Nephron progenitor cell (in vitro differentiated cells): ENCODE measurements at regions not wholly inside any gene's neighbourhood (a gene's known extent, or its start where the extent isn't known, plus 50 kb on each side); places are given as distances from the start of the nearest gene placed in this dataset.

ENCODE experiments used
- DNase-seq: peaks from one replicate; pipeline ENCODE4 v3.0.0; 2021
- H3K27ac Mint-ChIP-seq: 2 replicates; pipeline ENCODE4 v1.8.0; 2021; ENCODE audit warnings: mild to moderate bottlenecking, moderate library complexity, mixed read lengths
- H3K27me3 Mint-ChIP-seq: 2 replicates; pipeline ENCODE4 v1.8.0; 2021; ENCODE audit warnings: mild to moderate bottlenecking, low read depth, mixed read lengths; ENCODE audit not compliant: poor library complexity
- H3K36me3 Mint-ChIP-seq: 2 replicates; pipeline ENCODE4 v1.8.0; 2021; ENCODE audit warnings: low read depth, mixed read lengths
- H3K4me1 Mint-ChIP-seq: 2 replicates; pipeline ENCODE4 v1.8.0; 2021; ENCODE audit warnings: mixed read lengths
- H3K4me3 Mint-ChIP-seq: 2 replicates; pipeline ENCODE4 v1.8.0; 2021; ENCODE audit warnings: mild to moderate bottlenecking, moderate library complexity, mixed read lengths
- H3K9me3 Mint-ChIP-seq: 2 replicates; pipeline ENCODE4 v1.8.0; 2021; ENCODE audit warnings: mild to moderate bottlenecking, moderate library complexity, mixed read lengths
- CTCF ChIP-seq: fragments of 200-600 bp; sonication (generic); IDR thresholded peaks from 2 replicates; pipeline ENCODE4 v1.5.0; 2021; ENCODE audit warnings: antibody characterized with exemption

- Mint-ChIP-seq H3K27me3 (peaks cover 6% of the 10 kb centered on the region), H3K4me3 (no peak overlapping the region), H3K27ac (no peak overlapping the region), H3K4me1 (no peaks in the 10 kb centered on the region), H3K9me3 (no peaks in the 10 kb centered on the region), H3K36me3 (no peaks in the 10 kb centered on the region)
- TF ChIP-seq CTCF, result no peak
- DNase-seq, result no peak
Observed at GRCh38 chr3:16793321-16793720, 91.4 kb upstream of the PLCL2 start.

GRCh38 chr3:16794257-16794656 lies 90.5 kb upstream of the PLCL2 start:
- no peak for DNase-seq
- Mint-ChIP-seq H3K27me3 (peaks cover 6% of the 10 kb centered on the region), H3K36me3 (no peaks in the 10 kb centered on the region), H3K9me3 (peaks cover 4% of the 10 kb centered on the region), H3K4me3 (no peak overlapping the region), H3K4me1 (no peaks in the 10 kb centered on the region), H3K27ac (no peak overlapping the region)
- no peak for TF ChIP-seq CTCF

- Mint-ChIP-seq H3K27me3 (peaks cover 3% of the 10 kb centered on the region), H3K36me3 (no peaks in the 10 kb centered on the region)
Observed at GRCh38 chr3:16795581-16795980, 89.2 kb upstream of the PLCL2 start.

GRCh38 chr3:16797831-16798230 lies 86.9 kb upstream of the PLCL2 start:
- Mint-ChIP-seq H3K4me1 (peaks cover 8% of the 10 kb centered on the region), H3K27me3 (peaks cover 3% of the 10 kb centered on the region), H3K27ac (no peak overlapping the region), H3K4me3 (no peak overlapping the region), H3K36me3 (no peaks in the 10 kb centered on the region), H3K9me3 (peaks cover 8% of the 10 kb centered on the region)
- DNase-seq, result no peak
- TF ChIP-seq CTCF, result no peak

More at GRCh38 chr3:16795581-16795980, 89.2 kb upstream of the PLCL2 start:
- TF ChIP-seq CTCF, result no peak
- no peak overlapping the region for H3K4me3 Mint-ChIP-seq
- peaks cover 8% of the 10 kb centered on the region for H3K9me3 Mint-ChIP-seq
- DNase-seq, result no peak
- H3K27ac Mint-ChIP-seq, result no peak overlapping the region
- peaks cover 5% of the 10 kb centered on the region for H3K4me1 Mint-ChIP-seq

- no peak for DNase-seq
- Mint-ChIP-seq H3K36me3 (no peaks in the 10 kb centered on the region), H3K27ac (no peak overlapping the region), H3K27me3 (peaks cover 1% of the 10 kb centered on the region), H3K4me3 (no peak overlapping the region), H3K9me3 (peaks cover 8% of the 10 kb centered on the region), H3K4me1 (peaks cover 8% of the 10 kb centered on the region)
- TF ChIP-seq CTCF, result no peak
Observed at GRCh38 chr3:16798738-16799137, 86.0 kb upstream of the PLCL2 start.

GRCh38 chr3:16800361-16800760 lies 84.4 kb upstream of the PLCL2 start:
- Mint-ChIP-seq H3K27me3 (no peaks in the 10 kb centered on the region), H3K27ac (no peak overlapping the region), H3K4me3 (no peak overlapping the region), H3K4me1 (peaks cover 8% of the 10 kb centered on the region), H3K36me3 (no peaks in the 10 kb centered on the region), H3K9me3 (peaks cover 8% of the 10 kb centered on the region)
- TF ChIP-seq CTCF, result no peak
- DNase-seq, result no peak
